SK-N-SH (cell line): ENCODE measurements at regions not wholly inside any gene's neighbourhood (a gene's known extent, or its start where the extent isn't known, plus 50 kb on each side); places are given as distances from the start of the nearest gene placed in this dataset.

Experiments
- CTCF ChIA-PET: fragments of 300-600, 350-600 bp; formaldehyde crosslinking; extraction: SDS; loops from one replicate; lab custom pipeline; 2021; lab: Yijun Ruan, JAX
- POLR2A ChIA-PET: fragments of 350-600 bp; sonication (Branson Sonifier 250); formaldehyde crosslinking; extraction: SDS; loops from one replicate; lab custom pipeline; 2020; ENCODE audit warnings: antibody characterized with exemption, inconsistent platforms; lab: Yijun Ruan, JAX
- DNase-seq: peaks from one replicate; pipeline ENCODE4 v3.0.0; 2012
- H2AFZ ChIP-seq: fragments of 200-600 bp; sonication (generic); 2 replicates; pipeline ENCODE4 v1.8.1; 2016; ENCODE audit warnings: antibody characterized with exemption, mild to moderate bottlenecking, low read depth
- H3F3A ChIP-seq: fragments of 200-600 bp; sonication (generic); replicated peaks from 2 replicates; pipeline ENCODE3; 2016; ENCODE audit warnings: antibody characterized with exemption, mild to moderate bottlenecking; ENCODE audit not compliant: insufficient read depth
- H3K27ac ChIP-seq, 2 experiments: fragments of 200-500 bp in 1 of 2; fragments of 200-600 bp in 1 of 2; sonication (Bioruptor generic) in 1 of 2; sonication (generic), shearing (Covaris generic) in 1 of 2; 2 replicates each; pipeline versions ENCODE4 v1.5.1 to v1.6.1; 2014 to 2016; ENCODE audit warnings: low read depth in 2 of 2, inconsistent platforms in 1 of 2, low read length in 1 of 2, mild to moderate bottlenecking in 1 of 2, mixed read lengths in 1 of 2
- H3K27me3 ChIP-seq: fragments of 200-600 bp; sonication (generic), shearing (Covaris generic); 2 replicates; pipeline ENCODE4 v1.6.1; 2016; ENCODE audit warnings: mixed run types; ENCODE audit not compliant: insufficient read depth
- H3K36me3 ChIP-seq, 2 experiments: fragments of 200-500 bp in 1 of 2; fragments of 200-600 bp in 1 of 2; sonication (Bioruptor generic) in 1 of 2; sonication (generic) in 1 of 2; replicated peaks in 1 of 2; 2 replicates each; pipeline versions ENCODE3 to v1.5.1; 2014 to 2016; ENCODE audit warnings: low read length in 1 of 2, mild to moderate bottlenecking in 1 of 2; ENCODE audit not compliant: insufficient read depth in 2 of 2, control insufficient read depth in 1 of 2
- H3K4me1 ChIP-seq, 2 experiments: fragments of 200-500 bp in 1 of 2; fragments of 200-600 bp in 1 of 2; sonication (Bioruptor generic) in 1 of 2; sonication (generic), shearing (Covaris generic) in 1 of 2; 2 replicates each; pipeline versions ENCODE4 v1.5.1 to v1.6.1; 2014 to 2016; ENCODE audit warnings: low read depth in 1 of 2, low read length in 1 of 2, mixed run types in 1 of 2; ENCODE audit not compliant: insufficient read depth in 2 of 2, control insufficient read depth in 1 of 2
- H3K4me2 ChIP-seq: fragments of 200-600 bp; sonication (generic), shearing (Covaris generic); 2 replicates; pipeline ENCODE4 v1.6.1; 2017; ENCODE audit warnings: mixed run types
- H3K4me3 ChIP-seq, 2 experiments: fragments of 200-500 bp in 1 of 2; fragments of 200-600 bp in 1 of 2; sonication (Bioruptor generic) in 1 of 2; sonication (generic), shearing (Covaris generic) in 1 of 2; 2 replicates each; pipeline versions ENCODE4 v1.5.1 to v1.8.1; 2014 to 2016; ENCODE audit warnings: low read depth in 2 of 2, inconsistent platforms in 1 of 2, low read length in 1 of 2, mild to moderate bottlenecking in 1 of 2, mixed read lengths in 1 of 2, moderate library complexity in 1 of 2
- H3K79me2 ChIP-seq: fragments of 200-600 bp; sonication (generic); 2 replicates; pipeline ENCODE4 v1.8.1; 2017; ENCODE audit warnings: mild to moderate bottlenecking; ENCODE audit not compliant: insufficient read depth
- H3K9ac ChIP-seq: fragments of 200-600 bp; sonication (generic); 2 replicates; pipeline ENCODE4 v1.6.1; 2017; ENCODE audit warnings: mixed run types
- H3K9me2 ChIP-seq: fragments of 200-600 bp; sonication (generic); 2 replicates; pipeline ENCODE4 v1.6.1; 2017; ENCODE audit warnings: mixed run types
- H3K9me3 ChIP-seq: fragments of 200-600 bp; sonication (generic); 2 replicates; pipeline ENCODE4 v1.6.1; 2017; ENCODE audit warnings: mixed run types, mild to moderate bottlenecking, moderate library complexity
- H4K20me1 ChIP-seq: fragments of 200-600 bp; sonication (generic); 2 replicates; pipeline ENCODE4 v1.6.1; 2017; ENCODE audit warnings: mild to moderate bottlenecking, mixed run types; ENCODE audit not compliant: insufficient read depth
- CHD2 ChIP-seq: fragments of 150-350 bp; IDR thresholded peaks from 2 replicates; pipeline ENCODE4 v1.6.1; 2018; ENCODE audit warnings: low read length; ENCODE audit not compliant: partially characterized antibody
- CTCF ChIP-seq: fragments of 200-600 bp; sonication (generic); IDR thresholded peaks from 2 replicates; pipeline ENCODE4 v1.6.1; 2017; ENCODE audit warnings: antibody characterized with exemption, mild to moderate bottlenecking, moderate library complexity
- EP300 ChIP-seq, 2 experiments: IDR thresholded peaks; 2 replicates each; pipeline versions ENCODE4 v1.4.0 to v1.6.1; 2012; ENCODE audit warnings: borderline replicate concordance in 1 of 2, low read depth in 1 of 2, low read length in 1 of 2
- FOSL2 ChIP-seq: IDR thresholded peaks from 2 replicates; pipeline ENCODE4 v1.4.0; 2012; ENCODE audit warnings: low read depth, mild to moderate bottlenecking, moderate library complexity, borderline replicate concordance
- FOXJ3 ChIP-seq: sonication (generic); formaldehyde crosslinking; IDR thresholded peaks from 2 replicates; pipeline ENCODE4 v1.5.1; 2020; ENCODE audit warnings: mild to moderate bottlenecking, missing genetic modification reagents
- GABPA ChIP-seq: IDR thresholded peaks from 2 replicates; pipeline ENCODE4 v1.4.0; 2012; ENCODE audit warnings: low read depth, mild to moderate bottlenecking
- GATA2 ChIP-seq: sonication (generic); formaldehyde crosslinking; IDR thresholded peaks from 2 replicates; pipeline ENCODE4 v1.5.0; 2020; ENCODE audit warnings: mild to moderate bottlenecking, missing genetic modification reagents
- IRF3 ChIP-seq: fragments of 150-350 bp; IDR thresholded peaks from 2 replicates; pipeline ENCODE4 v1.6.1; 2016; ENCODE audit warnings: mild to moderate bottlenecking, low read depth, low read length
- MEF2A ChIP-seq: IDR thresholded peaks from 2 replicates; pipeline ENCODE4 v1.4.0; 2012; ENCODE audit warnings: low read depth, borderline replicate concordance
- MXI1 ChIP-seq: IDR thresholded peaks from 2 replicates; pipeline ENCODE4 v1.6.1; 2012; ENCODE audit warnings: mild to moderate bottlenecking, low read depth, low read length, improper control_type of control experiment
- POLR2AphosphoS5 ChIP-seq: IDR thresholded peaks from 2 replicates; pipeline ENCODE4 v1.6.1; 2012; ENCODE audit warnings: low read depth, low read length
- RCOR1 ChIP-seq: fragments of 150-350 bp; IDR thresholded peaks from 2 replicates; pipeline ENCODE4 v1.6.1; 2017; ENCODE audit warnings: antibody characterized with exemption, low read length
- RFX5 ChIP-seq: IDR thresholded peaks from 2 replicates; pipeline ENCODE4 v1.6.1; 2012; ENCODE audit warnings: mild to moderate bottlenecking, improper control_type of control experiment, low read length
- RXRA ChIP-seq: IDR thresholded peaks from 2 replicates; pipeline ENCODE4 v1.4.0; 2012; ENCODE audit warnings: low read depth, mild to moderate bottlenecking, borderline replicate concordance
- SMC3 ChIP-seq: IDR thresholded peaks from 2 replicates; pipeline ENCODE4 v1.6.1; 2012; ENCODE audit warnings: low read depth, low read length, improper control_type of control experiment
- TCF12 ChIP-seq: IDR thresholded peaks from 2 replicates; pipeline ENCODE4 v1.4.0; 2012
- TEAD4 ChIP-seq: IDR thresholded peaks from 2 replicates; pipeline ENCODE4 v1.4.0; 2012; ENCODE audit warnings: mild to moderate bottlenecking, borderline replicate concordance; ENCODE audit not compliant: insufficient read depth
- WGBS: methylation state at CpG from one replicate; pipeline ENCODE4 v1.1.6; 2017; ENCODE audit warnings: low lambda C conversion rate; 5-methylcytosine and 5-hydroxymethylcytosine counted together

GRCh38 chr5:74288448-74289108, 351.9 kb downstream of the ENC1 start:
- WGBS: 78% methylated on average over 3 of the region's 3 CpGs

GRCh38 chr5:74288038-74288437, 352.5 kb downstream of the ENC1 start:
- Histone ChIP-seq H3K4me3 (no peak overlapping the region), H3K9me2 (no peaks in the 10 kb centered on the region), H3K4me1 (peaks cover 0 to 2% of the 10 kb centered on the region in 2 experiments; a peak in 2 of 4 replicates), H3K27me3 (no peaks in the 10 kb centered on the region), H3K27ac (no peak overlapping the region), H3K79me2 (no peaks in the 10 kb centered on the region), H3F3A (no peaks in the 10 kb centered on the region), H2AFZ (no peak overlapping the region), H3K4me2 (no peak overlapping the region), H3K9me3 (no peaks in the 10 kb centered on the region), H3K36me3 (no peaks in the 10 kb centered on the region), H3K9ac (no peak overlapping the region), H4K20me1 (no peaks in the 10 kb centered on the region)
- POLR2A ChIA-PET: no interaction called here
- TF ChIP-seq RFX5 (no peak), MEF2A (no peak), MXI1 (no peak), RXRA (no peak), SMC3 (no peak), FOXJ3 (CRISPR knock-in tag) (no peak), CHD2 (no peak)
- WGBS: 77% methylated on average over 4 of the region's 4 CpGs
- no peak for DNase-seq
- CTCF ChIA-PET: interaction anchor here (1.2 kb wide), 1 partner anchor 354 kb away, joined by 4 read pairs; no protein-coding TSS in a partner anchor

More at GRCh38 chr5:74288448-74289108, 351.9 kb downstream of the ENC1 start:
- no peaks in the 10 kb centered on the region for H4K20me1 ChIP-seq
- H3K9ac ChIP-seq: no peak overlapping the region
- H3K4me3 ChIP-seq: no peak overlapping the region
- no peaks in the 10 kb centered on the region for H3K79me2 ChIP-seq
- POLR2A ChIA-PET: no interaction called here
- H3K4me1 ChIP-seq: peaks cover 0 to 2% of the 10 kb centered on the region in 2 experiments; a peak in 2 of 4 replicates
- no peak overlapping the region for H3K4me2 ChIP-seq
- no peak overlapping the region for H3K27ac ChIP-seq
- CTCF ChIA-PET: no interaction called here
- H3K27me3 ChIP-seq: no peaks in the 10 kb centered on the region
- H3K9me3 ChIP-seq: no peaks in the 10 kb centered on the region
- no peak overlapping the region for H2AFZ ChIP-seq
- H3K9me2 ChIP-seq: no peaks in the 10 kb centered on the region
- TF ChIP-seq TCF12 (no peak), FOSL2 (no peak), GABPA (no peak)
- H3K36me3 ChIP-seq: no peaks in the 10 kb centered on the region
- DNase-seq: no peak
- H3F3A ChIP-seq: no peaks in the 10 kb centered on the region

GRCh38 chr5:74286734-74287695, 353.5 kb downstream of the ENC1 start:
- DNase-seq: peak; percentile 8
- Histone ChIP-seq H2AFZ (no peak overlapping the region), H3K36me3 (no peaks in the 10 kb centered on the region), H3K4me2 (no peak overlapping the region), H4K20me1 (no peaks in the 10 kb centered on the region), H3K27ac (no peak overlapping the region), H3K79me2 (no peaks in the 10 kb centered on the region), H3F3A (no peaks in the 10 kb centered on the region), H3K27me3 (no peaks in the 10 kb centered on the region), H3K9ac (no peak overlapping the region), H3K9me2 (no peaks in the 10 kb centered on the region), H3K9me3 (no peaks in the 10 kb centered on the region), H3K4me1 (peaks cover 0 to 2% of the 10 kb centered on the region in 2 experiments; a peak in 2 of 4 replicates), H3K4me3 (no peak overlapping the region)
- ChIA-PET CTCF (interaction anchor here (1.2 kb wide), 1 partner anchor 355 kb away, joined by 4 read pairs; no protein-coding TSS in a partner anchor), POLR2A (no interaction called here)
- 69% methylated on average over 3 of the region's 3 CpGs for WGBS
- no peak for TF ChIP-seq CTCF
- TF ChIP-seq POLR2AphosphoS5: no peak
- no peak for TF ChIP-seq RXRA
- no peak for TF ChIP-seq IRF3
- no peak for TF ChIP-seq FOSL2
- no peak for TF ChIP-seq SMC3
- TF ChIP-seq FOXJ3 (CRISPR knock-in tag): no peak
- no peak for TF ChIP-seq RCOR1
- TF ChIP-seq GATA2: peak; percentile 36; the same call in 1 of the 2 replicates
- TF ChIP-seq EP300 (IDR thresholded peaks at IDR 0.05; ENCODE audit: borderline replicate concordance in 1 of 2, low read depth in 1 of 2, low read length in 1 of 2): peak in 1 of 2 experiments; percentile 22; a peak in 1 of 4 replicates
- no peak for TF ChIP-seq TEAD4
